HFFc6 (cell line): ENCODE measurements at regions not wholly inside any gene's neighbourhood (a gene's known extent, or its start where the extent isn't known, plus 50 kb on each side); places are given as distances from the start of the nearest gene placed in this dataset.

Experiments used
- DNase-seq: peaks from one replicate; pipeline ENCODE4 v3.0.0-alpha.2; 2018
- H3K27ac Mint-ChIP-seq: 2 replicates; pipeline ENCODE4 v1.8.0; 2020; ENCODE audit warnings: mild to moderate bottlenecking, mixed read lengths
- H3K27me3 Mint-ChIP-seq: 2 replicates; pipeline ENCODE4 v1.8.0; 2021; ENCODE audit warnings: mild to moderate bottlenecking, moderate library complexity, mixed read lengths; ENCODE audit not compliant: insufficient read depth
- H3K36me3 Mint-ChIP-seq: 2 replicates; pipeline ENCODE4 v1.8.0; 2021; ENCODE audit warnings: low read depth, mixed read lengths
- H3K4me1 Mint-ChIP-seq: 2 replicates; pipeline ENCODE4 v1.8.0; 2020; ENCODE audit warnings: low read depth, mixed read lengths
- H3K4me3 Mint-ChIP-seq: 2 replicates; pipeline ENCODE4 v1.8.0; 2020; ENCODE audit warnings: mild to moderate bottlenecking, moderate library complexity, mixed read lengths
- H3K9me3 Mint-ChIP-seq: 2 replicates; pipeline ENCODE4 v1.8.0; 2020; ENCODE audit warnings: mild to moderate bottlenecking, mixed read lengths
- CTCF ChIP-seq: fragments of 200-600 bp; sonication (generic); IDR thresholded peaks from 2 replicates; pipeline ENCODE4 v1.5.0; 2021; ENCODE audit warnings: antibody characterized with exemption, mild to moderate bottlenecking

- Mint-ChIP-seq H3K27me3 (no peaks in the 10 kb centered on the region), H3K27ac (no peak overlapping the region), H3K9me3 (peaks cover 57% of the 10 kb centered on the region), H3K4me3 (no peak overlapping the region), H3K4me1 (no peaks in the 10 kb centered on the region), H3K36me3 (peaks cover 4% of the 10 kb centered on the region; the same call in 1 of the 2 replicates)
- no peak for TF ChIP-seq CTCF
- no peak for DNase-seq
Measured at GRCh38 chr2:16180631-16181030, 240.3 kb downstream of the MYCN start.

- DNase-seq = no peak
- Mint-ChIP-seq H3K27me3 (no peaks in the 10 kb centered on the region), H3K36me3 (peaks cover 4% of the 10 kb centered on the region; the same call in 1 of the 2 replicates), H3K4me3 (no peak overlapping the region), H3K4me1 (no peaks in the 10 kb centered on the region), H3K27ac (no peak overlapping the region), H3K9me3 (peaks cover 51% of the 10 kb centered on the region)
- TF ChIP-seq CTCF = no peak
Measured at GRCh38 chr2:16179701-16180416, 239.5 kb downstream of the MYCN start.

- Mint-ChIP-seq H3K27me3 (no peaks in the 10 kb centered on the region), H3K4me3 (no peak overlapping the region), H3K4me1 (no peaks in the 10 kb centered on the region), H3K36me3 (peaks cover 4% of the 10 kb centered on the region; the same call in 1 of the 2 replicates), H3K27ac (no peak overlapping the region), H3K9me3 (peaks cover 52% of the 10 kb centered on the region)
- no peak for DNase-seq
- TF ChIP-seq CTCF = no peak
Measured at GRCh38 chr2:16178551-16179130, 238.3 kb downstream of the MYCN start.

- Mint-ChIP-seq H3K27me3 (no peaks in the 10 kb centered on the region), H3K36me3 (peaks cover 4% of the 10 kb centered on the region; the same call in 1 of the 2 replicates), H3K27ac (no peak overlapping the region), H3K4me1 (no peaks in the 10 kb centered on the region), H3K4me3 (no peak overlapping the region), H3K9me3 (peaks cover 46% of the 10 kb centered on the region)
- DNase-seq = no peak
- no peak for TF ChIP-seq CTCF
Measured at GRCh38 chr2:16177671-16178180, 237.4 kb downstream of the MYCN start.

- DNase-seq = no peak
- H3K27me3 Mint-ChIP-seq = no peaks in the 10 kb centered on the region
- H3K27ac Mint-ChIP-seq = no peak overlapping the region
- peaks cover 4% of the 10 kb centered on the region; the same call in 1 of the 2 replicates for H3K36me3 Mint-ChIP-seq
- TF ChIP-seq CTCF = no peak
- H3K4me1 Mint-ChIP-seq = no peaks in the 10 kb centered on the region
- peaks cover 39% of the 10 kb centered on the region for H3K9me3 Mint-ChIP-seq
- no peak overlapping the region for H3K4me3 Mint-ChIP-seq
Measured at GRCh38 chr2:16176971-16177480, 236.7 kb downstream of the MYCN start.
